Activated CD4-positive, alpha-beta T cell treated with anti-CD3 and anti-CD28 coated beads, Interleukin-2, amount 50 U/mL, for 24 hours (primary cell): ENCODE measurements at regions not wholly inside any gene's neighbourhood (a gene's known extent, or its start where the extent isn't known, plus 50 kb on each side); places are given as distances from the start of the nearest gene placed in this dataset.

Experiments used
- DNase-seq, 2 donors: peaks; one replicate each; pipeline ENCODE4 v3.0.0-alpha.2; 2020; ENCODE audit warnings: low read depth in 1 of 2, low spot score in 1 of 2

DNA sequence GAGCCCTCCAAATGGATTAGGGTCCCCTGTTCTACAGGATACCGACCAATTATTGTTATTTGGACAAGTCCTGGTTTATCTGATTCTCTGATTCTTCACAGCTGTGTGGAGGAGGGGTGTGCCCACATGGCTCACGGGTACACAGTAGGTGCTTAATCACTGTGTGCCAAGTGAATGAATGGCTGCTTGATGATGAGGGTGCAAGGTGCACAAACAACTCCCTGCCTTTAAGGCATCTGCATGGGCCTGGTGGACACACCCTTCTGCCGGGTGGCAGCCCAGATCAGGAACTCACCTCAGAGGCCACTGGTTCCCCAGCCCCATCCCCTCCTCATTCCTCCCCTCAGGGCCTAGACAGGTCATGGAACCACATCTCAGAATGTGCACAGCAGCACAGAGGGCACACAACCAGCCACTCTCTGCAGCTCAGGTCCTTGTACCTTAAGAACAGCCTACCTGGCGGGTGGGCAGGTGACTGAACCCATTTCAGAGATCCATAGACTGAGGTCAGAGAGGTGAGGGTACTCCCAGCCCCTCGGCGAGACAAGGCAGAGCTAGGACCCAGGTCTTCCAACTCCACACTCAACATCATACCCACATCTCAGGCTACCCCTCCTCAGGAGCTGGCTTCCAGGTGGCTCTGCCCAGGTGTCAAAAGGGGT lies 50.3 kb downstream of the SHANK2 start:
- DNase-seq: no peak

DNA sequence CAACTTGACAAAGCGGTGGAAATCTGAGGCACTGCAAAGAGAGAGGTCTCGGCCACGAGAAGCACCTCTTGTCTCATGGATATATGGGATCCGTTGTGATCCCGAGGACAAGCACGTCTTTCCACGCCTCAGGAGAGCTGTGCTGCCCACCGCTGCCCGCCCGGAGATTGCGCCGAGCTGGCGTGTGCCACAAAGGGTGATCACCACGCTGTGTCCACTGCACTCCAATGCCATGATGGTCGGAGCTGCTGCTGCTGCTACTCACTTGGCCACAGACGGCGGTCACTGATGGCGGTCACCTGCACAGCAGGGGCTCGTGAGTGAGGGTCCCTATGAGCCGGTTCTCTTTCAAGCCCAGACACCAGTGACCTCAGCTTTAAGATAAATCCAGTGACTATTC lies 51.1 kb downstream of the SHANK2 start:
- DNase-seq: no peak

DNA sequence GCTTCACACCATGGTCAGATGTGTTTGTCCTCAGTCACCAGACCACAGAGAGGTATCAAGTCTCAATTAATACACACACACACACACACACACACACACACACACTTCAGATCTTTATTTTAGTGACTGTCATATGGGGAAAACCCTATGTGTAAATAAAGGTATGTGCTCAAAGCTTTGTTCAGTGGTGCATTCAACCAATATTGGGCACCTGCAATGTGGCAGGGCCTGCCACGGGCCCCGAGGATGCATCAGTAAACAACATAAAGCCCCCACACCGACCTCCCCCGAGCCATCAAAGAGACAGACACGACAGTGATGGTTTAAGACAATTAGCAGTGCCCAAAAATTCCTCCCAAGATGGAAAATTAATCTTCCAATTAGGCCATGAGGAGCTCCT lies 51.6 kb downstream of the SHANK2 start:
- DNase-seq: no peak

DNA sequence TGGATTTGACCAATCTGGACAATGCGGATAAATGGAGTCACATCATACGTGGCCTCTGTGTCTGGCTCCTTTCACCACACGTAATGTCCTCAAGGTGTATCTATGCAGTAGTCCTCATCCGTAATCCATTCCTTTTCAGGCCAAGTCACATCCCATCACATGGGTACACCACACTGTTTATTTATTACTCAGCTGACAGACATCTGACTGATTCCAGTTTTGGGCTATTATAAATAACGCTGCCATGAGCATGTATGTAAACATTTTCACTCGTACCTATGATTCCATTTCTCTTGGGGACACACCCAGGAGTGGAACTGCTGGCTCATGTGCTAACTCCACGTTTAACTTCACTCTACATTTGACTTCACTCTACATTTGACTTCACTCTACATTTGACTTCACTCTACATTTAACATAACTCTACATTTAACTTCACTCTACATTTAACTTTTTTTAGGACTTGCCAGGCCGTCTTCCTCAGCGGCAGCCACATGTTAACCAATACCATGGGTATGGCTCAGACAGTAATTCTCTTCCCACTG lies 52.1 kb downstream of the SHANK2 start:
- DNase-seq: no peak

DNA sequence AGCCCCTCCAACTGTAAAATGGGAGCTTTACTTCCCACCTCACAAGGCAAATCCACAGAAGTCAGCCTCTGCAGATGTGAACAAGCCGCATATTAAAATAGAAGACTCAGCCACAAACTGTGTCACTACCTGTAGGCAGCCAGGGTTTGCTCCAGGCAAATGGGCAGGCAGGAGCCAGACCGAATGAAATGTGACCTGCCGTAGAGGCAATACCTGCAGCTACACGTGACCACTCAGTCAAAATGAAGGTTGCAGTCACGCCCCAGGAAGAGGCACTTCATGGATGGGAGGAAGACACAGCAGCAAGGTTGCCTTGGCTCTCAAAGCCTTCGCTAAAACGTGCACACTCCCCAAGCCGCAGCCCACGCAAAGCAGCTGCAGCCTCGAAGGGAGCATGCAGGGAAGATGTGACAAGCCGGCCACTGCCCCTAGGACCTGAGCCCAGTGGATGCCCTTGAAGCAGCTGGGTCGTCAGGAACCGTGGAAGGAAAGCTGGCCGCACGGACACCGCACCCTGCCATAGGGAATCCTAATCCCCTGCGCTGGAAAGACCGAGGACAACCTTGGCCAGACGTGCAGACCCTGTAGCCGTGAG lies 53.1 kb downstream of the SHANK2 start:
- no peak for DNase-seq

DNA sequence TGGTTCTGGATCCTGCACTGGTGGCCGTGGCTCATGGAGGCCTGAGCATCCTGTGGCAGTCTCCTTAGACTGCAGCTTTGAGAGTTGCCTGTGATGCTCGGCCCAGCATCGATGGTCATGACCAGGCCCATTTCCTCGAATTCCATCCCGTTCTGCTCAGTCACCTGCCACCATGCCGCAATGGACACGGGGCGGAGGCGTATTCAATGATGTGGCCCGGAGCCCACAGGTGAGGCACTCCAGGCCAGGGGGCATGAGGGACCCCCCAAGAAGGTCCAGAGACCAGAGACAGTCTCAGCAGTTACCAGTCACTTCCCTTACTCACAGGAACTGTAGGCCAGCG lies 53.6 kb downstream of the SHANK2 start:
- DNase-seq: no peak

DNA sequence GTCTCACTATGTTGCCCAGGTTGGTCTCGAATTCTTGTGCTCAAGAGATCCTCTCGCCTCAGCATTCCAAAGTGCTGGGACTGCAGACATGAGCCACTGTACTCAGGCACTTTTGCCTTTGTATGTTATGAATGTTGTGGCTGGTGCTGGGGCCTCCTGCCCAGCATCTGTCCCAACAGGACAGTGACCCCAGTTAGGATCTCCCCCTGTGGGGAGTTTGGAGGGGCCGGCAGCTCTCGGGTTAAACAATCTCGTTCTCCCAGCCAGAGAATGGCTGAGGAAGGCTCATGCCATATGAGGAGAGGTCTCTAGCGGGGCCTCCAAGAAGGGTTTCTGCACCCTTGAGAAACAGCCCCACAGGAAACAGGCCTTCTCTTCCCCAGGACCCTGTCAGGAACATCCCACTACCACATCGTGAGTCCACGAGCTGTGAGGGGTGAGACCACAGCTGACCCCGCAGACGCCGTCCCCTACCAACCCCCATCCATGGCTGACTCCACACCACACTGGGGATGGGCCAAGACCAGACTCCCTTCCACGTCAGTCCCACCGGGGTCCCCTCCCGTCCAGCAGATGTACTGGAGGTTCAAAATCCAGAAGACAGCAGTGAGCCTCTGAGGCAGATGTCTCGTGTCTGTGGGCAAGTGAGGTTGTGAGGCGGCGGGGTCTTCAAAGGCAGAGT lies 54.1 kb downstream of the SHANK2 start:
- no peak for DNase-seq

DNA sequence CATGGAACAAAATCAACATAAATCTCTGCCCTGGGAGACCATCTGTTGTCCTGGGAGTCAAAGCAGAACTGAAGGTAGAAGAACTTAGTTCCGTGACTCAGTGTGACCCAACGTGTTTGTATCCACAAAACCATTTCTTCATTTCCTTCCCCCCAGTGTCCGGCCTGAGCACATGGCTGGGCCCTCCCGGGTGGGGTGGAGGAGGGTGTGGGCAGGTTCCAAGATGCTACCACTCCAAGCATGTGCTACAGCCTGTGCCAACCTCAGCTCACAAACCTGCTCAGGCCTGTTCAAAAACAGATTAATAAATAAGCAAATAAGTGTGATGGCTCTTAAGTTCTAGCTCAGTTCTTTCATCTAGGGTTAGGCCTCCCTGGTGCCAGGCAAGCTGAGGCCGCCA lies 55.3 kb downstream of the SHANK2 start:
- no peak for DNase-seq

DNA sequence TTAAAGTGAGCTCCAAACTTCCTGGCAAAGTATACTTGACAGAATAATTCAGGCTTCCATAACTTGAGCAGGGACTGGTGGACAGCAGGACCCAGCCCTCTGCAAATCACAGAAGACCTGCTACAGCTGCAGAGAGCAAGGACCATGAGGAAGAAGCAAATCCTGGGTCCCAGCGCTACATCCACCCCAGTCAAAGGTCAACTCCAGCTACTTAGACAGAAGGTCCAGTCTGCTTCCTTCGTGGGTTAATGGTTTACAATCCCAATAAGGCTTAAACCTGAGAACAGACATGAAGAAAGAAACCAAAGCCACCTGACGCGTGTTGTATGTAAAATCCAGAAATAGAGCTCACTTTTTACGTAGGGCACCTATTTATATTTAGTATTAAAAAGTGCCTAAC lies 57.7 kb downstream of the SHANK2 start:
- DNase-seq: no peak

DNA sequence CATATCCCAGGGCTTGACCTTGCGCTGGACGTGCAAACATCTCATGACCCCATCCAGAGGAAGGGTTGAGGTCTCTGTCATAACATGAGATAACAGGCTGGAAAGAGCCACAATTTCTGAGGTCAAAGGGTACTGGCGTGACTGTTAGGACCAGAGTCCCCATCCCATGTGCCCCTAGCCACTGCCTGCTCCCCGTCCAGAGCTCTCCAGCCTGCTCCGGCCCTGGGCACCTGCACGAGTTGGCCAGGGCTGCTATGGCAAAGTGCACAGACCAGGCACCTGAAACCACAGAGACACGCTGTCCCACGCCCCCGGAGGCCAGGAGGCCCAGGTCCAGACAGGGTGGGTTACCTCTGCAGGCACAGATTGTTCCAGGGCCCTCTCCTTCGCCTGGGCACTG lies 58.9 kb downstream of the SHANK2 start:
- DNase-seq: no peak

DNA sequence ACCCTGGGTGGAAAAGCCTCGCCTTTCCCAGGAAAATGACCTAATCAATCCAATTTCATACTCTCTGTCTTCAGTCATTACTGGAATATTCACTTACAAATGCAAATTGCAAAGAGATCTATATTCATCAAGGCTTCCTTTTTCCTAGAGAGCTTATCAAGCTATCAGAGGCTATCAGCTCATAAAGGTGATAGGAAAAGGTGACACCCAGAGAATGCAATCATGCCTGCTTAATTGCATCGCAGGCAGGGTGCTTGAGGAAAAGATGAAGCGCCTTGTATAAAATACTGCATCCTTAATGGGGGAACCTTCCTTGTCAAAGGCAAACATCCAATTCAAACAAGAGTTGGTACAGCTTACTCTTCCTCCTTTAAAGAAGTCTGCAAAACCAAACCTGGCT lies 59.7 kb downstream of the SHANK2 start:
- DNase-seq: no peak

DNA sequence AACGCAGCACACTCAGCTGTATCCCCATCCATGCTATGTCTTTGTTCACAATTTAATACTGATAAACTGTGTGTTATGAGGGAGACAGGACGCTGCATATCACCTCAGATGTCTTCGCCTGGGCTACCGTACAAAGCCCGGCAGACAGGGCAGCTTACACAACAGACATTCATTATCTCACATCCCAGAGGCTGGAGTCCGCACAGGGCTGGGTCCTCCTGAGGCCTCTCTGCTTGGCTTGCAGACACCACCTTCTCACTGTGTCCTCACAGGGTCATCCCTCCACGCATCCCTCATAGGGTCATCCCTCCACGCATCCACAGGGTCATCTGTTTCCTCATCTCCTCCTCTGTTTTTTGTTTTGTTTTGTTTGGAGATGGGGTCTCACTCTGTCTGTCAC lies 61.2 kb downstream of the SHANK2 start:
- DNase-seq: no peak

DNA sequence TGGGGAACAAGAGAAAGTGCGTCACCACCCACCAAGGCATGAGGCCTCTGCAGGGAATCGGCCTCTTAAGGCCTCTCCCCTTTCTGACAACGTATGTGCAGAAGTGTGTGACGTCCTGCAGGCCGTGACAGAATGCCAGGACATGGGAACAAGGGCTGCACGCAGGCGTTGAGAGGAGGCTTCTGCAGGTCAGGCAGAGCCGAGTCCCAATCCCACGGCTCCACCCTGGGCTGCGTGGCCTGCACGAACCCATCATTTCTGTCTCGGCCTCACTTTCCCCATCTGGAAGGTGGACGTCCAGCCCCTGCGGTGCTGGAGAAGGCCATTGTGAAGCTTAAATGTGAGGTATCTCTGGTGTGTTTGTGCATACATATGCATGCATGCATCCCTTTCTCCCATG lies 61.8 kb downstream of the SHANK2 start:
- no peak for DNase-seq

DNA sequence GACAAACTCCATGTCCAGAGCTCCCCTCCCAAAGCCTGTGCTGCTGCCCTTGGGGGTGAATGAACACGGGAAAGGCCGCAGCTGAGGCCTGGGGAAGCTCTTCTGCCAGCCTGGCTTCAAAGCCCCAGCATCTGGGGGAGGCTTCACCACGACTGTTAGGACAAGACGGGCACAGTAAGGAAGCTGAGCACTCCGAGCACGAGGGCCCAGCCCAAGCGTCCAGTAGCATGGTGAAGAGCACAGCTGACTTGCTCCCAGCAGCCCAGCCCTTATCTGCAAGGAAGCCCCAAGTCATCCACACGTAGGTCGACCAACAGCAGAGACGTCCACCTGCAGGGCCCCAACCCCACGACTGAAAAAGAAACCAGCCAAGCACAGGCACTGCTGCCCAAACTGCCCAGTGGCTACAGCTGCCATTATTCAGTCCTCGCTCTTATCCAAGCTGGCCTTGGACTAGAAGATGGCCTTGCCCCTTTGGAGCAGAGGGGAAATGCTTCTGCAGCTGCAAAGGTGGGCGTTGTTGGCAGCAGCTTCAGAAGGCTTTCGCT lies 62.5 kb downstream of the SHANK2 start:
- no peak for DNase-seq

DNA sequence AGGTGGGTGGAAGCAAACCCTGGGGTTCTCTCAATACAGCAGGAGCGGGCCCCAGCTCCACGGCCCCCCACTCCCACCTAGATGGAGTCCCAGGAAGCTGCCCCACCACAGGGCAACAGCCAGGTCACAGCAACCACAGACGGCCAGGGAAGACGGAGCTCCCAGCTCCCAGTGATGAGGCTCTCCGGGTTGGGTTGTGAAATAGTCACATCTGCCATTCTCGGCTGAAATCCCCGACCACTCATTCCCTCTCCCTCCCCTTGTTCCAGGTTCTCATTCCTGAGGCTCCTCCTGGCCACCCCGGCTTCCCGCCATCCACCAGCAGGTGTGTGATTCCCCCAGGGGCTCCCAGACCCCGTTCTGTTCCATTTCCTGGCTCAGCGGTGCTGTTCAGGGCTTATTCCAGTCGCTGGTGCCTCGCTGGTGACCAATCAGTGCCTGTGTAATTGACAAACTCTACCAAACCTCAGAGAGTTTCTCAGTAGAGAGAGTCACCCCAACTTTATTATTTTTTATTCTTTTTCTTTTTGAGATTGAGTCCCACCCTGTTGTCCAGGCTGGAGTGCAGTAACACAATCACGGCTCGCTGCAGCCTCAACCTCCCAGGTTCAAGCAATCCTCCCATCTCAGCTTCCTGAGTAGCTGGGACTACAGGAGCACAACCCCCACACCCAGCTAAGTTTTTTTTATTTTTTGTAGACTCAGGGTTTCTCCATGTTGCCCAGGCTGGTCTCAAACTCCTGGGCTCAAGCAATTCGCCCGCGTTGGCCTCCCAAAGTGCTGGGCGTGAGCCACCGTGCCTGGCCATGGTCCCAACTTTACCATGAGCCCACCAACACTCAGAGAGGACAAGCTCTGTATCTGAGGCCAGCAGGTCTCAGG lies 63.2 kb downstream of the SHANK2 start:
- no peak for DNase-seq

DNA sequence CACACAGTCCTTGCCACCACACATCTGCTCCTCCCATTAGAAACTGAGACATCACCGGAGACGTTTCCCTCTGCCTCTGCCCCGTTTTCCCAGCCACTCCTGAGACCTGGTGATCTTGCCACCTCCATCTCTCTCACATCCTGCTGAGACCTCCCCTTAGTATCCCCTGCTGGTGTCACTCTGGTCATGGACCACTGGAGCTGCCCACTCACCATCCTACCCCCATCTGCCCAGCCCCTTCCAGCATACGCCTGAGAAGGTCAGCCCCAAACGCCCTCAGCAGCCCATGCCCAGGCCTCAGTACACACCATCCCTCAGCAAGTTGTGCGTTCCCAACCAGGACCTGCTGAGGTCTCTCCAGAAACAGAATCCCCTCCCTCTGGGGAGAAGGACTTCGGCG lies 64.3 kb downstream of the SHANK2 start:
- DNase-seq: no peak

DNA sequence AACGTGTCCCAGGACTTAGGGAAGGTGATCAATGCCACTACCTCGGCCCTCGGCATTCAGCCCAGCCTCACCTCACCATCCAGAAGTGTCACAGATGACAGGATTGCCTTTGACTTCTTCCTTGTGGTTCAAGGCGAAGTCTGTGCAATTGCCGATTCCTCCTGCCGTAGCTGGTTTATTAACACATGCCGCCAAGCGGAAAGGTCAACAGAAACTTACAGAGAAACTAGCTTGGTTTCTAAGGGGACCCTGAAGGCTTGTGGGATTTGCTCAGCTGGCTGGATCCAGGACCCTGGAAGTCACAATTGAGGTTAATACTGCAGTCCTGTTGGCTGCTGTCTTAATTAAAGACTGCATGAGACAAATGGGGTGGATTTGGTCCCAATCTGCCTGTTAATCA lies 65.6 kb downstream of the SHANK2 start:
- no peak for DNase-seq

DNA sequence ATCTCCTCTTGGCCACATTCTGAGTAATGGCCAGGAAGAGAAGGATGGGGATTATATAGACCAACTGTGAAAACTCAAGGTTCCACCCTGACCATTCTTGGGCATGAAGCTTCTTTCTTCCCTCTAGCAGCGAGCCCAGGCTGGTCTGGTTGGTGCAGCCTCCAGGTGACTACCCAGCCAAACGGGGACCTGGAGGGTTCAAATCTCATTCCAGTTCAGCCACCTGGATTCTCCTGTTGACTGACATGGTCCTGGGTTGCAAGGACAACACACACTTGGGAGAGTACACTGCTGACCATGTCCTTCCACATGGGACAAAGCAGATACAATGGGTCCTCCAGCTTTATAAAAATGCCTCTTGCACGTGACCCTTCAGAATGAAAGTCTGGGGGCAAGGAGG lies 67.0 kb downstream of the SHANK2 start:
- no peak for DNase-seq

DNA sequence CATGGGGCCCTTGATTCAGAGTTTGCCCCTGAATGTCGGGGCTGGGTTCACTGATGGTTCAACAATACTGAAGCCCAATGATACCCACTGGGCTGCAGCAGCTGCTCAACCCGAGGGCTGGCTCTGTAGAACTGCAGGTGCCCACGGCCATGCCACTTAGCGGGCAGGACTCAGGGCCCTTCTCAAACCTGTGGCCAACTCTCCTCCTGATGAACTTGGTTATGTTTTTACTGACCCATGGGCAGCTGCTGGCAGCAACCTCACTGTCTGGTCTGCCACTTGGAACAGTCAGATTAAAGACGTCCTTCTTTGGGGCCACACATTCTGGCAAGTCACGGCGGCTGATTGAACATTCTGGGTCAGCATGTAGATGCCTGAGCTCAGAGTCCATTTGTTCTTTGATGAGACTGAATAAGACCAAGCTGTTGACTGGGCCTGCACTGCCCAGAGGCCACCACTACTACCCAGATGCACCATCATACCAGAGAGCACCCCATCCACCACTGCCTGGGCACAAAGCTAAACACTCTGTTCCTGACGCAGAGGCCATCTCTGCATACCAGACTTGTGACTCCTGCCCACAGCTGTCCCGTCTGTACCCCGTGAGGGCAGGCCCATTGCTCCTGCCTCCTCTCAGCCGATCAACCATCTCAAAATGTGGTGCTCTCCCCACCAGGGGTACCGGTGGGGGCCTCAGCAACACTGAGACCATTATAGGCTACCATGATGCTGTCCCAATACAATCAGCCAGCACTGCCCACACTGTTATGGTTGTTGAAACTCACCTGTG lies 67.8 kb downstream of the SHANK2 start:
- DNase-seq: no peak

DNA sequence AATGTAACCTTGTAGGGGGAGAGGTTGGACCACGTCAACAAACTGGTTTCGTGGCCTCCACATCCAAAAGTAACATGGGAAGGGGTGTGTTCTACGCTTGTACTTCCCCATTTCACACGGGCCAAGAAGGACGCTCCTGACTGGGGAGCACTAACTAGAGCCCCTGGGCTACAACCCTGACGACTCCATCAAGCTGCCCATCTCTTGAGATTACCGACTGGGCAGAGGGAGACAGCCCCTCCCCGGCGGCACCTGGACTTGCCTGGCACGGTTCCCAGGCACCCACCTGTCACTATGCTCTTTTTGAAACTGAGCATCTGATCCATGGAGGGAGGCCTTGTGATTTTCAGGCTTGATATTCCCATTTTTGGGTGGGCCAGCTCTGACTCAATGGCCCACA lies 68.5 kb downstream of the SHANK2 start:
- no peak for DNase-seq
